GM19395 (cell line): ENCODE measurements at regions not wholly inside any gene's neighbourhood (a gene's known extent, or its start where the extent isn't known, plus 50 kb on each side); places are given as distances from the start of the nearest gene placed in this dataset.

Experiments used
- ATAC-seq: cut with Tn5 transposase; IDR thresholded peaks from one replicate; pipeline ENCODE4 v1.9.1; 2021; ENCODE audit warnings: mild to moderate bottlenecking, moderate library complexity; ENCODE audit not compliant: unreplicated experiment

GRCh38 chr15:97200161-97200560 lies 760.3 kb upstream of the ARRDC4 start:
- no peak for ATAC-seq

- ATAC-seq: no peak
Measured at GRCh38 chr15:97210277-97210676, 750.2 kb upstream of the ARRDC4 start.

- ATAC-seq: no peak
Measured at GRCh38 chr15:97215629-97216028, 744.9 kb upstream of the ARRDC4 start.

- ATAC-seq: no peak
Measured at GRCh38 chr15:97224191-97224641, 736.3 kb upstream of the ARRDC4 start.

GRCh38 chr15:97234851-97235610 lies 725.5 kb upstream of the ARRDC4 start:
- ATAC-seq: peak; percentile 76

GRCh38 chr15:97235611-97235985 lies 724.9 kb upstream of the ARRDC4 start:
- no peak for ATAC-seq

- ATAC-seq: no peak
Measured at GRCh38 chr15:97236140-97236539, 724.4 kb upstream of the ARRDC4 start.

- no peak for ATAC-seq
Measured at GRCh38 chr15:97237160-97237559, 723.3 kb upstream of the ARRDC4 start.

GRCh38 chr15:97248376-97248775 lies 712.1 kb upstream of the ARRDC4 start:
- ATAC-seq: no peak

GRCh38 chr15:97259943-97260342 lies 700.6 kb upstream of the ARRDC4 start:
- ATAC-seq: no peak

- no peak for ATAC-seq
Measured at GRCh38 chr15:97301166-97301565, 659.3 kb upstream of the ARRDC4 start.

- ATAC-seq: no peak
Measured at GRCh38 chr15:97316362-97316761, 644.1 kb upstream of the ARRDC4 start.

- no peak for ATAC-seq
Measured at GRCh38 chr15:97317163-97317562, 643.3 kb upstream of the ARRDC4 start.

GRCh38 chr15:97319291-97319690 lies 641.2 kb upstream of the ARRDC4 start:
- ATAC-seq: no peak

- no peak for ATAC-seq
Measured at GRCh38 chr15:97346221-97346620, 614.3 kb upstream of the ARRDC4 start.

- ATAC-seq: no peak
Measured at GRCh38 chr15:97350813-97351212, 609.7 kb upstream of the ARRDC4 start.

GRCh38 chr15:97383516-97383915 lies 577.0 kb upstream of the ARRDC4 start:
- no peak for ATAC-seq

- no peak for ATAC-seq
Measured at GRCh38 chr15:97386940-97387339, 573.6 kb upstream of the ARRDC4 start.

- no peak for ATAC-seq
Measured at GRCh38 chr15:97401195-97401594, 559.3 kb upstream of the ARRDC4 start.

GRCh38 chr15:97401970-97402369 lies 558.5 kb upstream of the ARRDC4 start:
- no peak for ATAC-seq

- no peak for ATAC-seq
Measured at GRCh38 chr15:97406841-97407240, 553.7 kb upstream of the ARRDC4 start.

GRCh38 chr15:97410897-97411575 lies 549.5 kb upstream of the ARRDC4 start:
- no peak for ATAC-seq
